GM18867 (cell line): ENCODE measurements at regions not wholly inside any gene's neighbourhood (a gene's known extent, or its start where the extent isn't known, plus 50 kb on each side); places are given as distances from the start of the nearest gene placed in this dataset.

Experiments used
- ATAC-seq: cut with Tn5 transposase; IDR thresholded peaks from one replicate; pipeline ENCODE4 v1.9.1; 2021; ENCODE audit warnings: mild to moderate bottlenecking, moderate library complexity; ENCODE audit not compliant: unreplicated experiment

DNA sequence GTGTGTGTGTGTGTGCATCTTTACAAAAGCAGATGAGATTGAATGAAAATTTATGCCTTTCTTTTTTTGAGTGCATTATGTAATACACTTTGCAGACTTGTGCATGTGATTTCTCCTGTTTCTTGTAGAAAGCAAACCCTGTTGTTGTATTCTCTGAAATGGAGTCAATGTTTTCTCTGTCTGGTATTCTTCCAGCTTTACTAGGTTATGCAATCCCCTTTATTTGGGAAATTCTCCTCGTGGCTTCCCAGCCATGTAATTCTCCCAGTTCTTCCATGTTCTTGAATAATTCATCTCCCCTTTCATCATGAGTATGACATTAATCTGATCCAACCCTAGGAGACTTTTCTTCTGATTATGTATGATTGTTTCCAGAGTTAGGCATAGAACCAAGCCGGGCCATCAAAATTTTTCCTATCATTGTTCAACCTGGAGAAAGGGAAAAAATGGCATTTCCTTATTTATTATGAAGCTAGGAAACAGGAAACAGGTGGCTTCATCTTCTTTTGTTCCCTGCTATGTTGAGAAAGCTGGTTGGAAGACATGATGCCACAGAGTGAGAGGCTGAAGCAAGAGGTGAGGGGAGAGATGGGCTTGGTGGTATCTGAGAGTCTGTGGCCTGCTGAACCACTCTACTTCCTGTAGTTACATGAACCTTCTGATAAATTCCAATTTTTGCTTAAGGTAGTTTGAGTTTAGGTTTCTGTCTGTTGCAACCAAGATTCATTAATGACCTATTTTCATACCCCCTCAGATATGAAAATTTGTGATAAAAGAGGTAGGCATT lies 68.8 kb downstream of the PRL start:
- no peak for ATAC-seq

- ATAC-seq, result no peak
Measured at GRCh38 chr6:22231050-22231449, 65.8 kb downstream of the PRL start.

GRCh38 chr6:22231616-22232015 lies 65.2 kb downstream of the PRL start:
- no peak for ATAC-seq

DNA sequence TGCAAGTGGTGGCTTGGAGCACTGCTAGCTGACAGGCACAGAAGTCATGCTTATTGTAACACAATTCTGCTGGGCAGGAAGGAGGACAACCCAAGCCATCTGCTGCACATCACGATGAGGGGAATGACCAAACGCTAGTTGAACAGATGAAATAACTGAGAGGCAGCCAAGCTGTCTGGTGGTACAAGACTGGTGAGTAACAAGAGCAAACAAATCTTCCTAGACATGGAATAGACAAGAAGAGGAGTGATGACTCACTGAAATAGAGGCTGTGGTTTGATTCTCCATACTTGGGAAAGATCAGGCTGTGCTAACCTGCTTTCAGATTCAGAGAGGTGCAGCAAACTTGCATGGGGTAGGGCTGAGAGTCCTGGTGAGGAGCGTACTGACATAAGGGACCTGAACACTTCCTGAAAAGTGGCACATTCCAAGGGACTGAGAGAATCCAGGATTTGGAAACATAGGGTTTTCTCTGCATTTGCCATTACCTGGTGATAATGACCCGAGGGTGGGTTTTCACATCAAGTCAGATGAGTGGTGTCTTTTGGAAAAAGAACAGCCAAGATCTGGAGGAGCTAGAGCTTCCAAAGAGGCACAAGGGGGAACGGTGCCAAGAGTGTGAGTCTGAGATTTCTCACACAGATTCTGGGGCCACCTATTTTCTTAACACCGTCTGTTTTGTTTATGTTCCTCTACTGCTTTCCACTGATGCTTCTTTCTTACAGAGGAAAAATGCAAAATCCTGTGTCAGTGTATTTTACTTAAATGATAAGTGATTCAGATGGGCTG lies 60.0 kb downstream of the PRL start:
- no peak for ATAC-seq
